IMR-90 (cell line): ENCODE measurements at regions not wholly inside any gene's neighbourhood (a gene's known extent, or its start where the extent isn't known, plus 50 kb on each side); places are given as distances from the start of the nearest gene placed in this dataset.

Experiments used
- ATAC-seq: fragments of 200-7000 bp; cut with Tn5 transposase; 2 replicates; pipeline ENCODE4 v1.9.1; 2020; ENCODE audit warnings: low read depth, mild to moderate bottlenecking, moderate library complexity
- BruUV-seq: library from RNA; stranded (reverse); fragments of 400-500 nt; replicated peaks from 2 replicates; lab custom pipeline; 2021; lab: Mats Ljungman, UMichigan
- CTCF ChIA-PET: fragments of 300-600 bp; formaldehyde crosslinking; extraction: SDS; loops from one replicate; lab custom pipeline; 2021; ENCODE audit warnings: antibody characterized with exemption; lab: Yijun Ruan, JAX
- POLR2A ChIA-PET: fragments of 300-600 bp; sonication (Branson Sonifier 250); formaldehyde crosslinking; loops from one replicate; lab custom pipeline; 2022; ENCODE audit warnings: antibody characterized with exemption; ENCODE audit not compliant: unreplicated experiment; lab: Charles Lee
- DNase-seq: peaks from one replicate; pipeline ENCODE4 v3.0.0; 2013
- H2AFZ ChIP-seq: replicated peaks from 2 replicates; pipeline ENCODE3; 2013; ENCODE audit warnings: low read length, mild to moderate bottlenecking; ENCODE audit not compliant: poor library complexity
- H2AK5ac ChIP-seq: 2 replicates; pipeline ENCODE4 v1.6.1; 2013; ENCODE audit warnings: low read depth, low read length, inconsistent platforms
- H2AK9ac ChIP-seq: replicated peaks from 2 replicates; pipeline ENCODE3; 2013; ENCODE audit warnings: mild to moderate bottlenecking, low read depth, low read length, moderate library complexity; ENCODE audit not compliant: poor library complexity
- H2BK120ac ChIP-seq: 2 replicates; pipeline ENCODE4 v1.6.1; 2013; ENCODE audit warnings: low read depth, low read length, inconsistent platforms
- H2BK15ac ChIP-seq: 3 replicates; pipeline ENCODE4 v1.6.1; 2013; ENCODE audit warnings: low read depth, low read length, inconsistent platforms
- H2BK20ac ChIP-seq: 2 replicates; pipeline ENCODE4 v1.6.1; 2013; ENCODE audit warnings: low read depth, mild to moderate bottlenecking, inconsistent platforms, low read length, moderate library complexity
- H2BK5ac ChIP-seq: 2 replicates; pipeline ENCODE4 v1.6.1; 2013; ENCODE audit warnings: mild to moderate bottlenecking, low read depth, low read length, inconsistent platforms; ENCODE audit not compliant: poor library complexity, severe bottlenecking
- H3K14ac ChIP-seq: replicated peaks from 2 replicates; pipeline ENCODE4 v1.6.1; 2013; ENCODE audit warnings: low read depth, low read length, inconsistent platforms
- H3K18ac ChIP-seq: 2 replicates; pipeline ENCODE4 v1.6.1; 2013; ENCODE audit warnings: low read depth, low read length, control low read depth
- H3K23ac ChIP-seq: 2 replicates; pipeline ENCODE4 v1.6.1; 2013; ENCODE audit warnings: low read depth, low read length, inconsistent platforms
- H3K27ac ChIP-seq: 2 replicates; pipeline ENCODE4 v1.5.1; 2013; ENCODE audit warnings: mild to moderate bottlenecking, control low read depth, low read length; ENCODE audit not compliant: insufficient read depth
- H3K27me3 ChIP-seq: 2 replicates; pipeline ENCODE4 v1.6.1; 2013; ENCODE audit warnings: low read length; ENCODE audit not compliant: control insufficient read depth, insufficient read depth
- H3K36me3 ChIP-seq: 2 replicates; pipeline ENCODE4 v1.6.1; 2013; ENCODE audit warnings: low read length, mixed read lengths; ENCODE audit not compliant: control insufficient read depth, insufficient read depth
- H3K4ac ChIP-seq: 2 replicates; pipeline ENCODE4 v1.6.1; 2013; ENCODE audit warnings: low read depth, low read length, inconsistent platforms
- H3K4me1 ChIP-seq: 2 replicates; pipeline ENCODE4 v1.6.1; 2013; ENCODE audit warnings: low read length, mixed read lengths; ENCODE audit not compliant: control insufficient read depth, insufficient read depth
- H3K4me2 ChIP-seq: 2 replicates; pipeline ENCODE4 v1.6.1; 2013; ENCODE audit warnings: low read depth, mild to moderate bottlenecking, control low read depth, low read length, moderate library complexity
- H3K4me3 ChIP-seq: 2 replicates; pipeline ENCODE4 v1.5.1; 2013; ENCODE audit warnings: low read depth, mild to moderate bottlenecking, control low read depth, low read length, moderate library complexity; ENCODE audit not compliant: insufficient read depth
- H3K56ac ChIP-seq: 2 replicates; pipeline ENCODE4 v1.6.1; 2013; ENCODE audit warnings: low read length, inconsistent platforms; ENCODE audit not compliant: insufficient read depth; ENCODE audit errors: extremely low read depth
- H3K79me1 ChIP-seq, 2 experiments: 2 replicates each; pipeline ENCODE4 v1.6.1; 2013; ENCODE audit warnings: low read length in 2 of 2, inconsistent platforms in 1 of 2, low read depth in 1 of 2
- H3K9ac ChIP-seq: 2 replicates; pipeline ENCODE4 v1.6.1; 2013; ENCODE audit warnings: low read depth, low read length, control low read depth
- H3K9me1 ChIP-seq: 2 replicates; pipeline ENCODE4 v1.6.1; 2013; ENCODE audit warnings: low read length, inconsistent platforms; ENCODE audit not compliant: insufficient read depth
- H3K9me3 ChIP-seq: 2 replicates; pipeline ENCODE4 v1.6.1; 2013; ENCODE audit warnings: low read length; ENCODE audit not compliant: control insufficient read depth, insufficient read depth
- H4K20me1 ChIP-seq: 2 replicates; pipeline ENCODE4 v1.6.1; 2013; ENCODE audit warnings: low read length, inconsistent platforms; ENCODE audit not compliant: insufficient read depth
- H4K5ac ChIP-seq: 2 replicates; pipeline ENCODE4 v1.6.1; 2013; ENCODE audit warnings: mild to moderate bottlenecking, low read depth, low read length, control low read depth
- H4K8ac ChIP-seq, 2 experiments: 2 replicates each; pipeline ENCODE4 v1.6.1; 2013; ENCODE audit warnings: low read depth in 2 of 2, low read length in 2 of 2, control low read depth in 1 of 2, inconsistent platforms in 1 of 2
- H4K91ac ChIP-seq: 2 replicates; pipeline ENCODE4 v1.6.1; 2013; ENCODE audit warnings: low read depth, low read length, inconsistent platforms; ENCODE audit not compliant: insufficient read depth
- CEBPB ChIP-seq: IDR thresholded peaks from 2 replicates; pipeline ENCODE4 v1.6.1; 2012; ENCODE audit warnings: low read depth, low read length, improper control_type of control experiment
- ELK1 ChIP-seq: fragments of 150-350 bp; IDR thresholded peaks from 2 replicates; pipeline ENCODE4 v1.6.1; 2016; ENCODE audit warnings: low read depth, mild to moderate bottlenecking, low read length, moderate library complexity, borderline replicate concordance
- FOS ChIP-seq: fragments of 150-350 bp; IDR thresholded peaks from 2 replicates; pipeline ENCODE4 v1.6.1; 2016; ENCODE audit warnings: low read depth, low read length
- NFE2L2 ChIP-seq: fragments of 150-350 bp; IDR thresholded peaks from 2 replicates; pipeline ENCODE4 v1.6.1; 2016; ENCODE audit warnings: low read depth, mild to moderate bottlenecking, low read length
- RCOR1 ChIP-seq: IDR thresholded peaks from 2 replicates; pipeline ENCODE4 v1.6.1; 2012; ENCODE audit warnings: mild to moderate bottlenecking, low read length, improper control_type of control experiment; ENCODE audit not compliant: insufficient replicate concordance
- WGBS, 2 experiments: methylation state at CpG; one replicate each; pipeline versions ENCODE4 v1.1.5 to v1.1.7; 2013; ENCODE audit warnings: missing lambda C conversion rate in 2 of 2; ENCODE audit not compliant: insufficient read length in 1 of 2; ENCODE audit errors: extremely low coverage in 2 of 2; 5-methylcytosine and 5-hydroxymethylcytosine counted together
- dilution Hi-C: fragments of 300-500 bp; cut with HindIII; formaldehyde crosslinking; loops from one replicate; pipeline ENCODE4 v1.14.3; 2018; ENCODE audit warnings: low sequenced_read_pairs; ENCODE audit not compliant: unreplicated experiment
- in situ Hi-C: fragments of 300-500 bp; cut with MboI; formaldehyde crosslinking; loops from 3 replicates; pipeline ENCODE4 v1.14.3; 2019; ENCODE audit warnings: low sequenced_read_pairs, inconsistent platforms, mixed read lengths
- intact Hi-C: fragments of 100-400 bp; cut with micrococcal nuclease; formaldehyde crosslinking; loops from 2 replicates; pipeline ENCODE4 v1.10.0; 2022
- TF ChIP-seq, protein P1 (sequence below): conservative IDR thresholded peaks from 2 replicates; pipeline ENCODE4 v1.5.1; 2012; ENCODE audit warnings: mild to moderate bottlenecking, low read depth, low read length, improper control_type of control experiment

GRCh38 chr11:109819410-109819809 is 273.8 kb upstream of the ZC3H12C start:
- in situ Hi-C loops = no loop called here
- H3K4me3 ChIP-seq = no peak overlapping the region
- no peak; the same call in 1 of the 2 replicates for ATAC-seq

More at GRCh38 chr11:109819410-109819809, 273.8 kb upstream of the ZC3H12C start:
- no peak overlapping the region for H2AK9ac ChIP-seq
- no peaks in the 10 kb centered on the region for H3K9me1 ChIP-seq
- no peak overlapping the region for H4K8ac ChIP-seq
- H2AFZ ChIP-seq = no peak overlapping the region
- no peak overlapping the region for H3K9ac ChIP-seq
- no peaks in the 10 kb centered on the region for H3K79me1 ChIP-seq
- H2BK120ac ChIP-seq = no peak overlapping the region
- no peak overlapping the region for H3K23ac ChIP-seq
- no peak overlapping the region for H4K5ac ChIP-seq
- H3K4ac ChIP-seq = no peak overlapping the region
- H3K27me3 ChIP-seq = peaks cover 2% of the 10 kb centered on the region; the same call in 1 of the 2 replicates
- CTCF ChIA-PET = no interaction called here
- no peak for TF ChIP-seq FOS
- no peak for TF ChIP-seq ELK1
- no peak for TF ChIP-seq RCOR1
- TF ChIP-seq, protein P1, sequence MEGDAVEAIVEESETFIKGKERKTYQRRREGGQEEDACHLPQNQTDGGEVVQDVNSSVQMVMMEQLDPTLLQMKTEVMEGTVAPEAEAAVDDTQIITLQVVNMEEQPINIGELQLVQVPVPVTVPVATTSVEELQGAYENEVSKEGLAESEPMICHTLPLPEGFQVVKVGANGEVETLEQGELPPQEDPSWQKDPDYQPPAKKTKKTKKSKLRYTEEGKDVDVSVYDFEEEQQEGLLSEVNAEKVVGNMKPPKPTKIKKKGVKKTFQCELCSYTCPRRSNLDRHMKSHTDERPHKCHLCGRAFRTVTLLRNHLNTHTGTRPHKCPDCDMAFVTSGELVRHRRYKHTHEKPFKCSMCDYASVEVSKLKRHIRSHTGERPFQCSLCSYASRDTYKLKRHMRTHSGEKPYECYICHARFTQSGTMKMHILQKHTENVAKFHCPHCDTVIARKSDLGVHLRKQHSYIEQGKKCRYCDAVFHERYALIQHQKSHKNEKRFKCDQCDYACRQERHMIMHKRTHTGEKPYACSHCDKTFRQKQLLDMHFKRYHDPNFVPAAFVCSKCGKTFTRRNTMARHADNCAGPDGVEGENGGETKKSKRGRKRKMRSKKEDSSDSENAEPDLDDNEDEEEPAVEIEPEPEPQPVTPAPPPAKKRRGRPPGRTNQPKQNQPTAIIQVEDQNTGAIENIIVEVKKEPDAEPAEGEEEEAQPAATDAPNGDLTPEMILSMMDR = no peak
- TF ChIP-seq CEBPB = no peak
- no peak for TF ChIP-seq NFE2L2
- no peaks in the 10 kb centered on the region for H4K20me1 ChIP-seq
- no peak overlapping the region for H2BK5ac ChIP-seq
- H3K36me3 ChIP-seq = no peaks in the 10 kb centered on the region
- no TSS peak for BruUV-seq
- H3K4me1 ChIP-seq = no peaks in the 10 kb centered on the region
- WGBS, 2 experiments = no CpG with 5 or more reads among the region's 3 CpGs
- POLR2A ChIA-PET = no interaction called here
- H3K27ac ChIP-seq = no peak overlapping the region
- intact Hi-C loops = no loop called here
- no peak overlapping the region for H3K56ac ChIP-seq
- H2BK20ac ChIP-seq = no peak overlapping the region
- DNase-seq = no peak
- no peaks in the 10 kb centered on the region for H3K9me3 ChIP-seq
- H4K91ac ChIP-seq = no peak overlapping the region
- no peak overlapping the region for H2BK15ac ChIP-seq
- H3K14ac ChIP-seq = no peak overlapping the region
- no peak overlapping the region for H3K18ac ChIP-seq
- no peak overlapping the region for H2AK5ac ChIP-seq
- H3K4me2 ChIP-seq = no peak overlapping the region
- dilution Hi-C loops = no loop called here
